H4 (cell line): ENCODE measurements at regions not wholly inside any gene's neighbourhood (a gene's known extent, or its start where the extent isn't known, plus 50 kb on each side); places are given as distances from the start of the nearest gene placed in this dataset.

Source experiments
- DNase-seq: peaks from one replicate; pipeline ENCODE4 v3.0.0-alpha.2; 2015; ENCODE audit warnings: low spot score

DNA sequence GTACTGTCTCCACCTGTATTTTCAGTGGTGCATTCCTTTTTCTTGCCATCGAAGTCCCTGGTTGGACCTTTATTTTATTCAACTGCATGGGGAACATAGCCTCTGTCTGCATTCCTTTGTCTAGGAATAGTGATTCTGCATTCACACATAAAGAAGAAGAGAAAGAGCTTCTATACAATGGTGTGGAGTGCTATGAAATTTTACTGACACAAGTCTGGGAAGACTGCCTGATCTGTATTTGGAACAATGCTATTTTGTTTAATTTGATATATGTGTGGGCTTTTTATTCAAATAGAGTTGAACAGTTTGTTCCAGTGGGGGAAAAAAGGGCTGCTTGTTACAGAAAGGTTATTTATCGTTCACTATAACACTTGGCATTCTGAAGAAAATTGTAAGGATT is 375.7 kb upstream of the POU3F2 start:
- DNase-seq, result no peak

GRCh38 chr6:98463038-98464000 is 371.1 kb upstream of the POU3F2 start:
- no peak for DNase-seq

GRCh38 chr6:98467091-98467490 is 367.3 kb upstream of the POU3F2 start:
- DNase-seq, result no peak

- no peak for DNase-seq
These were observed 366.5 kb upstream of the POU3F2 start for GRCh38 chr6:98467902-98468301.

DNA sequence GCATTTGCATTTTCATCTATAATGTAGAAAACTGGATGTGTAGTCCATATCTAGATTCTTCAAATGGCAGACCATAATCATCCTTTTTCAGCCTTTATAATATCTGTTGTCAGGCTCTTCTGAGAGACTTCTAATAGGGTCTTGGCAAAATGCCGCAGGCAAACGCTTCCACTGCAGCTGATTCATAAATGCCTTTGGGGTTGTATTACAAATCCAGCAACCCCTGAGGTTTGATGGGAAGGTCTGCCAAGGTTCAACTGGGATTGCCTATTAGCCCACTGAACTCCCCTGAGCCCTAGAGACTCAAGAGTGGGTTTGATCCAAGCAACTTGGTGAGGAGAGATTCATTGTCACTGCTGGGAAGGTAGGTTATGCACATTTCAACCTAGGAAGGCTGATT is 365.2 kb upstream of the POU3F2 start:
- no peak for DNase-seq

- DNase-seq, result no peak
These were observed 363.6 kb upstream of the POU3F2 start for GRCh38 chr6:98470821-98471220.

- no peak for DNase-seq
These were observed 362.9 kb upstream of the POU3F2 start for GRCh38 chr6:98471444-98471843.

DNA sequence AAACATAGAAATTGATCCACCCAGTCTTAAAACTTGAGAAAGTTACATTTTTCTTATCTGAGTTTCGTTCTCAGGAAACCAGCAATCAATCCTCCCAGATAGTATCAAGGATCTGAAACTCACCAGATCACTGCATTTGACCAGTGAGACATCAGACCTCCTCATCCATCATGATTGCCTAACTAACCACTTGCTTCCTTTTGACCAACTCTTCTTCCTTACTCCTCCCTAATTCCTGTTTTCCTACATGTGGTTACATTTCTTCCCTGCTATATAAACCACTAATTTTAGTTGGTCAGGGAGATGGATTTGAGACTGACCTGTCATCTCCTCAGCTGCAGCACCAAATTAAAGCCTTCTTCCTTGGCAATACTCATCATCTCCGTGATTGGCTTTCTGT is 357.1 kb upstream of the POU3F2 start:
- no peak for DNase-seq

DNA sequence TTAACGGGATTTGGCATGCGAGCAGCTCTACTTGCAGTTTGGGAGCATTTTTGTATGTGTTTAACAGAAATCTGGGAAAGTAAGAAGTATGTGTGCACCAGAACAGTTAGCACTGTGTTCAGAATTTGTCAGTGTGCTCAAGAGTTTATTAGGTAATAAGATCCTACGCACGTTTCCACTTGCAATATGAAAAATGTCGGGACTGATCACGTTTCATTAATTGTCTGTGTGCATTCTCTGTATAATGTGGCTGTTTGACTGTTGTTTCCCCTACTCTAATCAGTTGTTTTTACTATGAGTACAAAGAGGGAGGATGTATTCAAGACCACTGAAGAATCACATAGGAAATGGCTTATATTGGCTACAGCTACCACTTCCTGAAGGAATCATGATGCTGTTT is 349.7 kb upstream of the POU3F2 start:
- DNase-seq, result no peak

- no peak for DNase-seq
These were observed 348.8 kb upstream of the POU3F2 start for GRCh38 chr6:98485593-98485992.

- DNase-seq, result no peak
These were observed 348.3 kb upstream of the POU3F2 start for GRCh38 chr6:98486057-98486456.

- no peak for DNase-seq
These were observed 346.8 kb upstream of the POU3F2 start for GRCh38 chr6:98487612-98488011.

DNA sequence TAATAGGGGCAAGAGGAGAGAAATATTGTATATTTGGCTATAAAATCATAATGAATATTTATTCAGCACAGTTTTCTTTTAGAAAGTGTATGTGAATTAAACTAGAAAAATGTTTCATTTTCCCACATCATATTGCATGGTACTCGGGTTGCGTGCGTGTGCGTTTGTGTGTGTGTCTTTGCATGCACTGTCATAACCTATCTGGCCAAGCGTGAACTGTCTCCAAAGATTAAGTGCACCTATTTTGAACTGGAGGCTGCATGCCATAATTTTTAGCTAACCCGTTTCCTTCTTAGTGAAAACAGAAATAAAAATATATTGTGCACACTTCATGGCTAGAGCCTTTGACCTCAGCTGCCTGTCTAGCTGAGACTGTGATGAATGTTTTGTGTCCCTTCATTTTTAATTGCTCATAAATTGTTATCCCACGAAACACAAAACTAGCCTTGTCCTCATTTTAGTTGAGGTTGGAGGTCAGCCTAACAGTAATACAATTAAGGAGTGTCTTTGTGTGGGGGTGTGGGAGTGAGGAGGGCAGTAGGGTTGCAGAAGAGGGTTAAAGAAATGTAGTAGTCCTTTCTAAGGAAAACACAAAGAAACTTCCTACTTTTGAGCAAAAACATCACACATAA is 336.1 kb upstream of the POU3F2 start:
- no peak for DNase-seq

GRCh38 chr6:98498866-98499265 is 335.5 kb upstream of the POU3F2 start:
- DNase-seq, result no peak

GRCh38 chr6:98514073-98514720 is 320.2 kb upstream of the POU3F2 start:
- no peak for DNase-seq

GRCh38 chr6:98514796-98515195 is 319.6 kb upstream of the POU3F2 start:
- no peak for DNase-seq

DNA sequence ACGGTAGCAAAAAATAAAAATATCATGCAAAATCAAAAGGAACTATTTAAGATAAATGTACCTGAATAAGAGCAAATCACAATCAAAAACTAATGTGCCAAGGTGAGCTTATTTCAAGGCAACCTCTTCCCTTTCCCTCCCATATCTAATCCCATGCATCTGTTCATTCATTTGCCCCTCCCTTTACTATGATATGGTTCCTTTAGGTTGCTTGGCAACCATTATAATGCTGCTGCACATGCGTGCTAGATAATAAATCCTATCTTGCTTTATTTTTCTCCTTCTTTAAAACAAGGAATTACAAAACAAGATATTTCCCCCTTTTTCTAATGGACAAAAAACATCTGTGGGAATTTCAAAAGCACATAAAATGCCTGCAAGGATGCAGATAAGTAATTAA is 318.2 kb upstream of the POU3F2 start:
- DNase-seq, result no peak

DNA sequence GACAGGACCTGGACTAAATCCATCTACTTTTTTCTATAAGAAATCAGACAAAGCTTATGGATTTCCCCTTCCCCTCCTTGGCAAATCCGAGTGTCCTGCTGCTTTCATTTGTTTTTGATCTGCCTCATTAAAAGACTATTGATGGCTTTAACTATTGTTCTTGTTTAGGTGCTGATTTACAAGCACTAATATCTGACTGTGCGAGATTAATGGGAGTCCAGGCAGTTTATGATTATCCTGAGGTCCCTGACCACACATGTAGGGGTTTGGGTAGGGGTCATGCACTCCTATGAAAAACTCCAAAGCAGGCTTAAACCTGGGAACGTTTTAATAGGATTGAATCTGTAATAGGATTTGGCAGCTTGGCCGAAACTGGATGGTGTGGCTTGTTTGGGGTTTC is 317.5 kb upstream of the POU3F2 start:
- DNase-seq, result no peak

GRCh38 chr6:98525860-98526259 is 308.5 kb upstream of the POU3F2 start:
- DNase-seq, result no peak

DNA sequence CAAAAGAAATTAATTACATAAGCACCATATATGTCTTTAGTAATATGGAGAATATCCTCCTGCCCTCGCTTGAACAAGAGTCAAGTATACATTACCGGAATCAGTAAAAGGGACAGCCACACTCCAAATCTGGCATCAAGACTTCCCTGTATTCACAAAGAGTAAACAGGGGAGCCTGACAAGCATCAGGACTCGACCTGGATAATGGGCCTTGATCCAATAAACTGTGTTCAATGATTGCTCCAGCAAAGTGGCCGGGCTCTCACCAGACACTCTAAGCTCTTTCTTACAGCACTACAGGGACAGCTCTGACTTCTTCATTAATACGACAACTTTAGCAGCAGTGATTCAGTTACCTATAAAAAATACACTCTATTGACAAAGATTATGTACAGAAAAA is 307.9 kb upstream of the POU3F2 start:
- no peak for DNase-seq

GRCh38 chr6:98529364-98529763 is 305.0 kb upstream of the POU3F2 start:
- no peak for DNase-seq

GRCh38 chr6:98530732-98531131 is 303.6 kb upstream of the POU3F2 start:
- DNase-seq, result no peak

- DNase-seq, result no peak
These were observed 302.4 kb upstream of the POU3F2 start for GRCh38 chr6:98532004-98532403.
